GM21515 (cell line): ENCODE measurements at regions not wholly inside any gene's neighbourhood (a gene's known extent, or its start where the extent isn't known, plus 50 kb on each side); places are given as distances from the start of the nearest gene placed in this dataset.
A peak's percentile ranks its signal among the peaks of the same experiment; 100 is the strongest.
"Not testable (repeated sequence)": the region's sequence is repeated elsewhere in the genome, so short reads cannot be mapped to it uniquely, and the experiment has no call there.

Experiments
- ATAC-seq: cut with Tn5 transposase; IDR thresholded peaks from one replicate; pipeline ENCODE4 v1.9.1; 2021; ENCODE audit not compliant: unreplicated experiment

DNA sequence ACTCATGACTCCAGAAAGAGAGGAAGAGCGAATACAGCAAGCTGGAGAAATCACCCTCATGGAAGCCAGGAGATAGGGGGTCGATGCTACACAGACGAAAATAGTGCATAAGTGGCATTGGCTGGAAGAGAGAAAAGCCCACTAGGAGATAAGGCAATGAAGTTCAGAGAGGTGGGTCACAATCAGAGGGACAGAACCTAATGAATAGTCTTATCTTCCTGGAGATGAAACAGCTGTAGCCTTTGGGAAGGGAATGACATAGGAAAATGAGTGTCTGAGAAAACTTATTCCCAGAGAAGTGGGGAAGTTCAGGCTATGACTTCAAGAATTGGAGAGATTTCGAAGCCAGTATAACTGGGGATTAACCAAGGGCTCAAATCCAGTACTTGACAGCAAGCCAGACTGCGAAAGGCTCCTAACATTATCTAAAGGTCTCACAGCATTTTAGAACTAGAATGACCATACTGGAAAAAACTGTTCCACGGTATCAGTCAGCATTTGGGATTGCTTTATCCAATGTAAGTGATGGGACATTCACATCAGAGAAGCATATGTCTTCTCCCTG is 211.1 kb downstream of the ZNF365 start:
- ATAC-seq, result no peak

DNA sequence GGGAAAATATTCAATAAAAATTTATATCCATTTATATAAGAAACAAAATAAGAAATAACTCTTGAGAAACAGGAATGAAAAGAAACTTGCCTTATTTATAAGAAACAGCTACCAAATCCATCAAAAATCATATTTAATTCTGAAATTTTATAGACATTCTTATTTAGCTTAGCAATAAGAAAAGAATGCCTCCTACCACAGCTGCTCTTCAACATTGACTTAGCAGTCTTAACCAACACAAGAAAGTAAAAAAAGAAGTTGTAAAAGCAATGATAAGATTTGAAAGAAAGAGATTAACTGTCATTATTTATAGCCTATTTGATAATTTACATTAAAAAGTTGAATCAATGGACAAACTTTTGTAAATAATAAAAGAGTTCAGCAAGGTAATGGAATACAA is 212.8 kb downstream of the ZNF365 start:
- no peak for ATAC-seq

DNA sequence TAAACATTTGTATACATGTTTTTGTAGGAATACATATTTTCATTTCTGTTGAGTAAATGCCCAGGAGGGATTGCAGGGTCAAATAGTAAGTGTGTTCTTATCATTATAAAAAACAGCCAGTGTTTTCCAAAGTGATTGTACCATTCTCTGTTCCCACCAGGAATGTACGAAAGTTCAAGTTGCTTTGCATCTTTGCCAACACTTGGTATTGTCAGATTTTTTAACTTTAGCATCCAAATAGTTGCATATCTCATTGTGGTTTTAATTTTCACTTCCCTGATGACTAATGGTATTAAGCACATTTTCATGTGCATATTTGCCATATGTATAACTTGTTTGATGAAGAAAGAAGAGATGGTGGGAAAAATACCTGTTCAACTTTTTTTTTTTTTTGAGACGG is 213.9 kb downstream of the ZNF365 start:
- no peak for ATAC-seq

DNA sequence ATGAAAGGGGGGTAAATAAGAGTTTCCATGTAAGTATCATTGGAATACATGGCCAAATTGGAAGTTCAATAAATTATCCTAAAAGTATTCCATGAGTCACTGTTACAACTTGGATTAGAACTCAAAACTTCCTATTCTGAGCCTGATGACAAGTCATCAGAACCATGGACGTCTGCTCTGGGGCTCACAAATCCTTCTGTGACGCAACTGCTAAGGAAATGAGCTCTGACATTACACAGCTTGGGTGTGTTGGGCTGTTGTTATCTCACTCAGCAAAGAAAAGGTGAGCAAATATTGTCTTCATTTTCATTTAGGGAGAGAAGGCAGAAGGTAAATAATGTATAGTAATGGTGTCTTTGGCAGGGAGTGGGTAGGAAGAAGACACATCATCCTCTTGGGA is 214.8 kb upstream of the ADO start:
- no peak for ATAC-seq

DNA sequence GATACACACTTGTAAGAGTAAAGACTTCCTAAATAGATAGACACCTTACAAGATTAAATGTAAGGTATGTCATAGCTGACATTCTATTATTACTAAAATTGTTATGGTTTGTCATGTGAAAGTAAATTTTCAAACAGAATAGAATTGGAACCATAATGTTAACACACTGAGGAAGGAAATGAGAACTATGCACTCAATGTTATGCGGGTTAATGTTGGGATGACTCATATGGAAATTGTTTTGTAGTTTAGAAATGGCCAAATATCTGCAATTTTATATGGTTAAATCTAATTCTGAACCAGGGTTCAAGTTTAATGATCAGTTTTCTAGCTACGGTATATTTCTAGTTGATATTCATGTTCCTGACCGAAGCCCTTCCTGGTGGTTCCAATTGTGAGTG is 214.2 kb upstream of the ADO start:
- ATAC-seq, result no peak

DNA sequence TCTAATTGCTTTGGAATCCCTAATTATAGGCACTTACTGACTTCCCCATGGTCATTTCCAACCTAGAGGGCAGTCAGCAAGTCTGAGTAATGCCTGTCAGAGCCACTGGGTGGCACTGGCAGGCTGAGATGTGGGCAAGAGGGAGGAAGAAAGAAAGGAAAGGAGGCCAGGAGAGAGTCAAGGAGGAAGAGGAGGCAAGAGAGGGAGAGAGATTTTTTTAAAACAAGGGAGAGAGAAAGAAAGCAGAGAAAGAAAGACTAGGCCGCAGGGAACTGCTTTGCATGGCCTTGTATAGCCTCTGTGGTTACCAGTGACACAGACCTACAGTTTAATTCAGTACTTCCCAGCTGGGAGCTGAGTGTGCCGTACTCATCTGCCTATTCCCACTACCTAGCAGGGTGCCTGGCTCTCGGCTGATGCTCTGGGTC is 210.4 kb upstream of the ADO start:
- peak; percentile 78 for ATAC-seq

DNA sequence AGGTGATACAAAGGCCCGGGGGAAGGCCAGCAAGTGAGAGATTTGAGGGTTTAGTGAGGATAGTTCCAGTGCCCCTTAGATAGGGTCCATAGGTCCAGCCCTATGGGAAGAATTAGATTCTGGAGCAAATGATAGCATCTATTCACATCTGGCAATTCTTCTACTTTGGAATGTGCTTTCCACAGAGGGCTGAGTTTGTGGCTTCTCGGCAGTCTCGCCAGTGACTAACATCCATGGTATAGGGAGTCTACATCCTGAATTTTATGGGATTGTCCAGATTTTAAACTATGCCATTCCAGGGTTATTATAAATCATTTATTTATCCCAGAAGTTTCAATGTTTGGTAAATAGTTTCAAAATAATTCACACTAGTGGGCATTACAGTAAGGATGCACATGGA is 207.3 kb upstream of the ADO start:
- no peak for ATAC-seq

DNA sequence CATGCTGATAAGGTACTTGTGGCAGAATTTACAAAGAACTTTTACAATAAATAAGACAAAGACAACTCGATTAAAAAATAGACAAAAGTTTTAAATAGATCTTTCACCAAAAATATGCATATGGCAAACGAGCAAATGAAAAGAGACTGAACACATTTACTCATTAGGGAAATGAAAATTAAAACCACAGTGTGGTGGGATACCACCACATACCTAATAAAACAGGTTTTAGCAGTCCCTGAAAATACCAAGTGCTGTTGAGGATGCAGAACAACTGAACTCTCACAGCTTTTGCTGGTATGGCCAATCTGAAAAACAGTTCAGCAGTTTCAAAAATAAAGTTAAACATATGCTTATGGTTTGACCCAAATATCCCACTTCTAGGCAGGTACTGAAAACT is 205.4 kb upstream of the ADO start:
- ATAC-seq, result no peak

DNA sequence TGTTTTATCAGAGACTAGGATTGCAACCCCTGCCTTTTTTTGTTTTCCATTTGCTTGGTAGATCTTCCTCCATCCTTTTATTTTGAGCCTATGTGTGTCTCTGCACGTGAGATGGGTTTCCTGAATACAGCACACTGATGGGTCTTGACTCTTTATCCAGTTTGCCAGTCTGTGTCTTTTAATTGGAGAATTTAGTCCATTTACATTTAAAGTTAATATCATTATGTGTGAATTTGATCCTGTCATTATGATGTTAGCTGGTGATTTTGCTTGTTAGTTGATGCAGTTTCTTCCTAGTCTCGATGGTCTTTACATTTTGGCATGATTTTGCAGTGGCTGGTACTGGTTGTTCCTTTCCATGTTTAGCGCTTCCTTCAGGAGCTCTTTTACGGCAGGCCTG is 198.0 kb upstream of the ADO start:
- ATAC-seq, result not testable (repeated sequence)

DNA sequence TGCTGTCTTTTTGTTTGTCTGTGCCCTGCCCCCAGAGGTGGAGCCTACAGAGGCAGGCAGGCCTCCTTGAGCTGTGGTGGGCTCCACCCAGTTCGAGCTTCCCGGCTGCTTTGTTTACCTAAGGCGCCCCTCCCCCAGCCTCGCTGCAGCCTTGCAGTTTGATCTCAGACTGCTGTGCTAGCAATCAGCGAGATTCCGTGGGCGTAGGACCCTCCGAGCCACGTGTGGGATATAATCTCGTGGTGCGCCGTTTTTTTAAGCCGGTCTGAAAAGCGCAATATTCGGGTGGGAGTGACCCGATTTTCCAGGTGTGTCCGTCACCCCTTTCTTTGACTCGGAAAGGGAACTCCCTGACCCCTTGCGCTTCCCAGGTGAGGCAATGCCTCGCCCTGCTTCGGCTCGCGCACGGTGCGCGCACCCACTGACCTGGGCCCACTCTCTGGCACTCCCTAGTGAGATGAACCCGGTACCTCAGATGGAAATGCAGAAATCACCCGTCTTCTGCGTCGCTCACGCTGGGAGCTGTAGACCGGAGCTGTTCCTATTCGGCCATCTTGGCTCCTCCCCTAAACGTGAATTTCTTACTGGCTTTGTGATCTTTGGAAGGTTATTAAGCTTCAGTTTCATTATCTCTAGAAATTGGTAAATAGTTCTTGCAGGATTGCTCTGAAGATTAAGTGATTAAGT is 196.2 kb upstream of the ADO start:
- ATAC-seq, result not testable (repeated sequence)

DNA sequence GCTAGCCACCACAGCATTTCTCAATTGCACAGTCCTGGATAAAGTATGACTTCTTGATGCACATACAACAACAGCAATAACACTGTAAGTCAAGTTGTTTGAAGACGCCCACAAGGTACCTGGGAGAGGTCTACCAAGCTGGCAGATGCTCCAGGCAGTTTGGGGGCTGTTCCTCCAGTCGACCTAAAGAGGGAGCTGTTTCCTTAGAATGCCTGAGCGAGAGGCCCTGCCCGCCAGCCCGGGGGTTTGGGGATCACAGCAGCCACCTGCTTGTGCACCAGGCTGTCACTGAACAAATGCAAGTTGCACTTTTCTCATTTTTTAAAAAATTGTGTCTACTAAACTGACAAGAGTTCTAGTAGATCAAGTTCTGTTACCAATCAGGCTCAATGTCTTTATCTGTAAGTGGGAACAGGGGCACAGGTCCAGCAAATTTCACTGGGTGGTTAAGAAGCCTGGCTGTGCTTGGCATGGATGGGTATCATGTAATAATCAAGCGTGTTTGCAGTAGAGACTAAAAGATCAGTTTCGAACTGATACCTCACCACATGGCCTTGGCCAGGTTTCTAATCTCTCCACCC is 193.8 kb upstream of the ADO start:
- peak; percentile 65 for ATAC-seq

DNA sequence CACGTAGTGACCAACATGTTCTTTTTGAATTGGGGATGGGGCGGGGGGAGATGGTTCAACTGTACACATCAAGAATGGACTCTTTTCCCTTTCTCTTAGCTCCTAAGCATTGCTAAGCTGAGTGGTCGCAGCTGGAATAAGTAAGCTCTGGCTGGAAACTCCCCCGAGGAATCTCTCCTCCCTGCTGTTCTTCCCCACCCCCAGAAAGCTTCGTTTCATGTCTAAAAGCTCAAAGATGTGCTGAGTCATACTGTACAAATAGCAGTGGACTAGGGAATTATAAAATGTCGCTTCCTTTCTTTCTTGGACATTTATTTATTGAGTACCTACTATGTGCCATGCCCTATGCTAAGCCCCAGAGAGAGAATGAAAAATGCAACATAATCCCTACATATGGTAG is 191.1 kb upstream of the ADO start:
- no peak for ATAC-seq

DNA sequence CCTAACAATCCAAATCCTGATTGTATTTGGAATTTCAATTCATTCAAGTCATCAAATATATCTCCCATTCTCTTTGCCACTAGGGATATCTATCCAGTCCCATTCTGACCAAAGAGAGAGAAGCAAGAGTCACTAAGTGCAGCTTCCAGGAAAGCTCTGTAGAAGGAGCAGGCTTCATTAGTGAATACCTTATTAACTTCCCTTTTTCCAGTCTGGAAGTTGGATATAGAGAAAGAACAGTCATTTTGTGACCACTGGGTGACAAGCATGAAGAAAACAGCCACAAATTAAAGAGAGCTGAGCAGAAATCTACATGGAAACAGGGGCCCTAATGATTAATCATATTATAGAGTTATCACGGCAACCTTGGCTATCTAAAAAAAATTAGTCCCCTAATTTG is 190.7 kb upstream of the ADO start:
- ATAC-seq, result no peak

DNA sequence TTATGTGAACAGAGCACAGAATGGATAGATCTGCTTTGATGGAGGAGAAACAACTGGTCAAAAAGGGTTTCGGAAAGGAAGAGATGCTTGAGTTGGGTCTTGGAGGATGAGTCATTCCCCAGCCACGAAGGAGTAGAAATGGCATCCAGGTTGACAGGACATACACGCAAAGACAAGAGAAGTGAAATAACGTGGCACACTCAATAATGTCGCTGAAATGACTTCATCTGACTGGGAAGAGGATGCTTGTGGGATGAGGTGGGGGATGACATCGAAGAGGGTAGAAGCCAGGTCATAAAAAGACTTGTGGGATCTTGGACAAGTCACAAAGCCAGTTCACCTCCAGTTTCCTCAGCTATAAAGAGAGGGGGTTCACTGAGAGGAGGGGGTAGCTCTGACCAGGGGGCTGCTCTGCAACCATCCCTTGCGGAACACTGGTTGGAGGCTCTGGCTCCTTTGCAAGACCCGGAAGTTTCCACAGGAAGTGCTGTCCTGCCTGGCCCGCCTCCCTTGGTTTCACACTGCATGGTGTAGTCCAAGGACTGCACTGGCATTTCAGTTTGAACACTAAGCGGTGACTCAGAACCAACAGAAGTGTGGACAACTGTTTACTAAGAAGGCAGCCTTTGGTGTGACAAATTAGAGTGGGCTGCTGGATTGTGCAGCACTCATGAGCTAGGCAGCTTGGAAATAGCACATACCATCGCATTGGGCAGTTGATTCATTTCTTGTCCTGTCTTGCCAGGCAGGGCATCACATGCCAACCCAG is 189.9 kb upstream of the ADO start:
- peak; percentile 48 for ATAC-seq

DNA sequence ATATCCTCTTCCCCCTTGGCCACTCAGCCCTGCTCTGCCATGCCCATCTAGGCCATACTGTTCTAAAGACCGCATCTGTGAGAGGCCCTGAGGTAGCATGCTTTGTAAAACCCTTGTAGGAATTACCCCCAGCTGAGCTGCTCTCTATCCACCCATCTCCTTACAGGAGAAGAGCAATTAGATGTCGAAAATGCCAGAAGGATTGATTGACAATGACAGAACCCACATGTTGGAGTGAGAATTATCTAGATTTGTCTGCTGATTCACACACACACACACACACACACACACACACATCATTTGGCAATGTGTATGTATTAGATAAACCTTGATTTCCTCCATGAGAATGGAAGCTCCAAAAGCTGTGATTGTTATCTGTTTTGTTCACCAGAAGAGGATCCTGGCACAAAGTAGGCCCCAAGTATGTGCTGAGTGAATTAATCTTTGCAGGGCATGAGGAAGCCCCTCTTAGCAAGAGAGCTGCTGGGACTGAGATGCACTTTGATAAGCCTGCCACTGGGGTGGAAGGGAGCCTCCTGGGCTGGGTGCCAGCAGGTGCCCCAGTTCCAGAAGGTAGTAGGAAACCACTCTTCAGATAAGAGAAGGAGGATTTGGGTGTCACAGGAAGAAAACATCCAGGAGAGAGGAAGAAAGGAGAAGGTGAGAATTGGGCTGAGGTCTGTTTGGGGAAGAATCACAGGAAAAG is 187.5 kb upstream of the ADO start:
- ATAC-seq, result no peak

DNA sequence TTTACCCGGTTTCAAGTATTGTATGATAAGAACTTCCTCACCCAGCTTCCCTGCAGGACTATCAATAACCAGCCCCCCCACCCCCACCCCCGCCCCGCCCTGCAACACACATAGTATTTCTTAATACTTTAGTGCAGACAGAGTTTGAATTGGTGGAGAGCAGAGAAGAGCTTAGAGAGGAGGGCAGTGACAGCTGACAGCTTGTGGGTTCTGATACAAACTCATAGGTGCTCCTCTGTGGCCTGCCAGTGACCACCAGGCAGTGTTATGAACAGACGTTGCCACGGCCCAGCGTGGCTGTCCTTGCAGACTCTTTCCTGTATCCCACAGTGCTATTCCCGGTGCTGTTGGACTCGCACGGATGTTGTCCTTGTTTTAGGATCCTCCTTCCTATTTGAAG is 186.9 kb upstream of the ADO start:
- ATAC-seq, result no peak

DNA sequence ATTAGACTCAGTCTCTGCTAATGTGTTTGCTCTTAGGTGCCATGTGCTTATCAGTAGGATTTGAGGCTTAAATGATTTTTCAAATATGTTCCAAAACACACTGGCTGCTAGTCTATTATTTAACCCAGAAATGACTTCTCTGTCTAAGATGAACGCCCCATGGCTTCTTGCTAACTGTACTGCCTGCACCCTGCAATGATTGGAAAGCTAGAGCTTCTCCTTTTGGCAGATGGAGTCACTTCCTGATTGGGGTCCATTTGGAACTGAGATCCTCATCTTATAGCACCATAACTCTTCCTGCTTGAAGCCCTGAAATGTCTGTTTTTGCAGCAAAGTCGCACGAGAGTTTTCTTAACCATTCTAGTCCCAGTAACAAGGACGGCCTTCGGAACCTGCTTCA is 186.5 kb upstream of the ADO start:
- ATAC-seq, result no peak

DNA sequence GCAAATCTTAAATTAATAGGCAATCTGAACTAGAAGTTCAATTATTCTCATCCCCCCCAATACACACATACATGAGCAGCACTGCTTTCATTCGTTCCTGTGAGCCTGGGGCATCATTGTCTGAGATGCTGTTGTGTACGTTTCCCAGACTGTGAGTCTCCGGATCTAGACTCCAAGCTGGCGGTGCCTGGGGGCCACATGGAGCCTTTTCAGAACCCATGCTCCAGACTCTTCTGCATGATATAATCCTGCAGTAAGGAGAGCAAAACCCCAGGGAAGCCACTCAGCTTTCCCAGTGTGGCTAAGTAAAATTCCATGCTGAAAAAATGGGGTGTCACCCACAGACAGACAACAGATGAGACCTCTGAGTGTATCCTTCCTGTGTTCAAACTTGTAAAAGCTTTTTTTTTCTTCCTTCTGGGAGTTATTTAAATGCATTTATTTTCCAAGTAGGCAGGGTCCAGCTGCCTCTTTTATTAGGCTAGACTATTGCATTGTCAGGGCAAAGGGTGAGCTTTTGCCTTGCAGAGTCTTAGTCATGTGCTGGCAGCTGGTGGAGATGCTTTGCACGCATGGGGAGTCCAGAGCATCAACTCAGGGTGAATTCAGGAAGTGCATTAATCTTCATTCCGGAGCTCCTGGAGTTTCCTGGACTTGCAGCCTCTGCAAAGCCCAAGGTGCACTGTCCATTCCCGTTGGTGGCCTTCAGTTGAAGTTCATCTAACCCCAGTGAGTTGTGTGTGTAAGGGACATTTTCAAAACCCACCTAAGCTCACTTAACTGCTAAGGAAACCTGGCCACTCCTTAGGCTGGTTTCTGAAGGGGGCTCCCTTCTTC is 185.7 kb upstream of the ADO start:
- no peak for ATAC-seq

DNA sequence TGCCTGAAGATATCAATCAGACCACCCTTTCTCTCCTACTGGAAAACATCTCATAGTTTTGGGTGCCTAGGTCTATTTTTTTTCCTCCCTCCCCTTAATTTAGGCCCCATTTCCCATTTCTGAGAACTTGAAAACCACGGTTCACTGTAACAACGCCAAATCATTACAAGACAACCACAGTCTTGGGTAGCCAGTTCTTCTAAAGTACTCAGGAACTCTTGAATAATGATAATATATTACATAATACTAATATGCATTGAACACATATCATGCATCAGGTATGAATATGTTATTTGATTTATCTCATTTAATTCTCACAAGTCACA is 185.1 kb upstream of the ADO start:
- ATAC-seq, result no peak

DNA sequence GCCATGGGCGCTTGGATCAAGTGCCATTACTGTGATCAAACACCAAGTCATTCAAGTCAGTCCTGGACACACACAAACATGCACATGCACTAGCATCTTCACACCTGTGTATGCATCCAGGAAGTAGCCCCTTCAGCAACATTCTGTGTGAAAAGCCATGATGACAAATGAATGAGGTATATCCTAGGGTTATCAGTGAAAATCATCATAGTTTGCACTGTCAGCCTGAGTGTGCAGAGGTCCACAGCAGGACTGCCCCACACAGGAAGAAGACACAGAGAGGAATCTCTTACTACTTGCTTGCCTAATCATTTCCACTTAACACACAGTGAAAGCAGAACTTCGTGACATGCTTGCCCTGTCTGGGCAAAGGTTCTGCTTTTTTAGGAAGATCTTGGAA is 184.0 kb upstream of the ADO start:
- ATAC-seq, result no peak

DNA sequence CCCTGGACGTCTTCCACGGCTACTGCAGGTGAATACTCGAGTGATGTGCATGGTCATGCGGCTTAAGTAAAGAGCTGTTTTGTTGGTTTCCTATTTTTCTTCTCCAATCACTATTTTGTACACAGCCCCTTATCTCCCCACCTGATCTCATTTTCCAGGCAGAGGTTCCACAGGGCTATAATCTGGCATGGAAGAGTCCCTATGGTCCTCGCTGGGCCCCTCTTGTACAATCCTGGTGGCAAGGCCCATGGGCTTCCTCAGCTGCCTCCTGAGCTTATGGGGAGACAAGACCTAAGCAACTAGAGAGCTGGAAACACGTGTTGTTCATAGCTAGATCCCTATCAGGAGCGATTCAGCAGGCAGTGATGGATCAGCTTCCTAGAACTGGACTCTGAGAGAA is 181.3 kb upstream of the ADO start:
- no peak for ATAC-seq
